ENCODE measurements at regions not wholly inside any gene's neighbourhood (a gene's known extent, or its start where the extent isn't known, plus 50 kb on each side); places are given as distances from the start of the nearest gene placed in this dataset.

GRCh38 chr7:41503438-41503837 is 199.5 kb downstream of the INHBA start:
- Histone ChIP-seq H3K36me3 (ENCODE audit: insufficient read depth, low read length) (no peaks in the 10 kb centered on the region), H3F3A (ENCODE audit: low read depth) (no peaks in the 10 kb centered on the region), H3K79me2 (ENCODE audit: insufficient read depth, low read length) (no peaks in the 10 kb centered on the region)

GRCh38 chr7:41501466-41501865 is 201.4 kb downstream of the INHBA start:
- no peaks in the 10 kb centered on the region for H3K27me3 ChIP-seq (ENCODE audit: insufficient read depth, low read length, poor library complexity, severe bottlenecking)
- H4K20me1 ChIP-seq (ENCODE audit: insufficient read depth, low read length, poor library complexity, severe bottlenecking), result no peaks in the 10 kb centered on the region
- H3K4me3 ChIP-seq (ENCODE audit: low read length, poor library complexity, severe bottlenecking), result no peak overlapping the region
- H3K9me3 ChIP-seq (ENCODE audit: insufficient read depth, low read depth, low read length), result 0 out of 2 replicates have a peak, but pooled peaks cover 3% of the 10 kb centered on the region
- H3K36me3 ChIP-seq (ENCODE audit: insufficient read depth, low read length), result no peaks in the 10 kb centered on the region
- TF ChIP-seq EZH2phosphoT487 (IDR thresholded peaks at IDR 0.05; ENCODE audit: borderline replicate concordance), result no peak
- no peak for TF ChIP-seq CTCF (conservative IDR thresholded peaks at IDR 0.05; ENCODE audit: low read length)
- H3F3A ChIP-seq (ENCODE audit: low read depth), result no peaks in the 10 kb centered on the region
- no peak overlapping the region for H3K9ac ChIP-seq (ENCODE audit: low read depth, low read length, poor library complexity, severe bottlenecking)
- no peaks in the 10 kb centered on the region for H3K9me2 ChIP-seq (replicated peaks; ENCODE audit: low read depth, low read length)
- no peak overlapping the region for H3K4me2 ChIP-seq (ENCODE audit: low read depth, low read length, poor library complexity, severe bottlenecking)
- no peaks in the 10 kb centered on the region for H3K4me1 ChIP-seq (ENCODE audit: insufficient read depth, low read length, poor library complexity, severe bottlenecking)
- H2AFZ ChIP-seq (ENCODE audit: low read length), result no peak overlapping the region
- no peaks in the 10 kb centered on the region for H3K79me2 ChIP-seq (ENCODE audit: insufficient read depth, low read length)

More at GRCh38 chr7:41503438-41503837, 199.5 kb downstream of the INHBA start:
- Histone ChIP-seq H3K9ac (ENCODE audit: low read depth, low read length, poor library complexity, severe bottlenecking) (no peak overlapping the region), H3K4me2 (ENCODE audit: low read depth, low read length, poor library complexity, severe bottlenecking) (no peak overlapping the region), H2AFZ (ENCODE audit: low read length) (no peak overlapping the region), H3K9me2 (replicated peaks; ENCODE audit: low read depth, low read length) (no peaks in the 10 kb centered on the region), H3K27me3 (ENCODE audit: insufficient read depth, low read length, poor library complexity, severe bottlenecking) (no peaks in the 10 kb centered on the region), H3K4me3 (ENCODE audit: low read length, poor library complexity, severe bottlenecking) (no peak overlapping the region), H3K4me1 (ENCODE audit: insufficient read depth, low read length, poor library complexity, severe bottlenecking) (no peaks in the 10 kb centered on the region), H3K9me3 (ENCODE audit: insufficient read depth, low read depth, low read length) (0 out of 2 replicates have a peak, but pooled peaks cover 3% of the 10 kb centered on the region), H4K20me1 (ENCODE audit: insufficient read depth, low read length, poor library complexity, severe bottlenecking) (no peaks in the 10 kb centered on the region)
- TF ChIP-seq CTCF (conservative IDR thresholded peaks at IDR 0.05; ENCODE audit: low read length) (no peak), EZH2phosphoT487 (IDR thresholded peaks at IDR 0.05; ENCODE audit: borderline replicate concordance) (no peak)

- no peak overlapping the region for H3K4me2 ChIP-seq (ENCODE audit: low read depth, low read length, poor library complexity, severe bottlenecking)
- H3K36me3 ChIP-seq (ENCODE audit: insufficient read depth, low read length), result no peaks in the 10 kb centered on the region
- no peaks in the 10 kb centered on the region for H3K9me2 ChIP-seq (replicated peaks; ENCODE audit: low read depth, low read length)
- H3K9me3 ChIP-seq (ENCODE audit: insufficient read depth, low read depth, low read length), result 0 out of 2 replicates have a peak, but pooled peaks cover 3% of the 10 kb centered on the region
- H3F3A ChIP-seq (ENCODE audit: low read depth), result no peaks in the 10 kb centered on the region
- H3K4me1 ChIP-seq (ENCODE audit: insufficient read depth, low read length, poor library complexity, severe bottlenecking), result no peaks in the 10 kb centered on the region
- no peaks in the 10 kb centered on the region for H3K27me3 ChIP-seq (ENCODE audit: insufficient read depth, low read length, poor library complexity, severe bottlenecking)
- no peak for TF ChIP-seq EZH2phosphoT487 (IDR thresholded peaks at IDR 0.05; ENCODE audit: borderline replicate concordance)
- no peak for TF ChIP-seq CTCF (conservative IDR thresholded peaks at IDR 0.05; ENCODE audit: low read length)
- no peaks in the 10 kb centered on the region for H4K20me1 ChIP-seq (ENCODE audit: insufficient read depth, low read length, poor library complexity, severe bottlenecking)
- H3K79me2 ChIP-seq (ENCODE audit: insufficient read depth, low read length), result no peaks in the 10 kb centered on the region
- H3K4me3 ChIP-seq (ENCODE audit: low read length, poor library complexity, severe bottlenecking), result no peak overlapping the region
- no peak overlapping the region for H3K9ac ChIP-seq (ENCODE audit: low read depth, low read length, poor library complexity, severe bottlenecking)
- H2AFZ ChIP-seq (ENCODE audit: low read length), result no peak overlapping the region
Observed at GRCh38 chr7:41501006-41501405, 201.9 kb downstream of the INHBA start.
